ENCODE measurements at regions not wholly inside any gene's neighbourhood (a gene's known extent, or its start where the extent isn't known, plus 50 kb on each side); places are given as distances from the start of the nearest gene placed in this dataset.

DNA sequence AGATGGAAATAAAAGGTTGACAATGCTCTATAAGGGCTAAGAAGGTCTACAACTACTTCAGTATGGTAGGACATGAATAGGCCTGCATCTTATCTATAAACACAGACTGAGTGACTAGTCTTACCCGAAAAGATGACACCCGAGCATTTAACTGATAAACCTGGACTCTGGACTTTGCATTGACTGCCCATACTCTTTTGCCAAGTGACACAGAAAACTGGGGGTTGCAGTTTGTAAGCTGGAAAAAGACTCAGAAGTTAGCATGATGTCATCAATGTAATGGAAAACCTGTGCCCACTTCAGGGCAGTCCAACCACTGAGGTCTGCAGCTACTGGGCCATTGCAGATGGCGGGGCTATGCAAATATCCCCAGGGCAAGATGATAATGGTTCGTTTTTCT is 258.3 kb upstream of the NEGR1 start:
- DNase-seq (ENCODE audit: low spot score), result no peak

DNA sequence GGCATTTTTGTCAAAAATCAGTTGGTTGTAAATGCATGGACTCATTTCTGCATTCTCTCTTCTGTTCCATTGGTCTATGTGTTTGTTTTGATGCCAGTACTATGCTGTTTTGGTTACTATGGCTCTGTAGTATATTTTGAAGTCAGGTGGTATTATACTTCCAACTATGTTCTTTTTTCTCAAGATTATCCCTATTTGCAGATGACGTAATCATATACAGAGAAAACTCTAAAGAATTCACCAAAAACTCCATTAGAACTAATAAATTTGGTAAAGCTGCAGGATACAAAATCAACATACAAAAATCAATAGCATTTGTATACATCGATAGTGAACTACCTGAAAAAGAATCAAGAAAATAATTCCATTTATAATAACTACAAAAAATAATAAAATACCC is 253.1 kb upstream of the NEGR1 start:
- no peak for DNase-seq (ENCODE audit: low spot score)

DNA sequence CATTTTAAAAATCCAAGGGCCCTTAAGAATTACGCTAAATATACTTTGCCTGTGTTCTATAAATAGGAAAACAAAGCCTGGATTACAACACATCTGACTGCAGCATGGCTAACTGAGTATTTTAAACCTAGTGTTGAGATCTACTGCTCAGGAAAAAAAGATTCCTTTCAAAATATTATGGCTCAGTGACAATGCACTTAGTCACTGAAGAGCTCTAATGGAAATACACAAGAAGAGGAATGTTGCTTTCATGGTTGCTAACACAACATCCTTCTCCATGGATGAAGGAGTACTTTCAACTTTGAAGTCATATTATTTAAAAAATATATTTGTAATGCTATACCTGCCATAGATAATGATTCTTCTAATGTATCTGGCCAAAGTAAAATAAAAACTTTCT is 248.3 kb upstream of the NEGR1 start:
- no peak for DNase-seq (ENCODE audit: low spot score)

DNA sequence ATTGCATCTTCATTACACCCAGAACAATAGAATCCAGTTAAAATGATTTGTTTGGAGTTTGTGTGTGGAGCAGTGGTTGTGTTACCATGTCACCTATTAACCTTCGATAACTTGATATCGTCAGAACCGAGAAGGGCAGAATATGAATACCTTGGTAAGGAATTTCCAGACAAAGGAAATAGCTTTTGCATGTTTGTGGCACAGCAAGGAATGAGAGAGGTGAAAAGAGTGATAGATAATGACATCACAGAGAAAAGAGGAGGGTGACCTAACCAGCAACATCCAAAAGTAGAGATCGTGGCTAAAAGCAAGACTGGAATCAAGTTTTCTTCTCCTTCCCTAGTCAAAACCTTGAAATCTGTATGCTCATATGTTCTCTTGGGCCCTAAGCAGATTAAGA is 244.6 kb upstream of the NEGR1 start:
- no peak for DNase-seq (ENCODE audit: low spot score)

DNA sequence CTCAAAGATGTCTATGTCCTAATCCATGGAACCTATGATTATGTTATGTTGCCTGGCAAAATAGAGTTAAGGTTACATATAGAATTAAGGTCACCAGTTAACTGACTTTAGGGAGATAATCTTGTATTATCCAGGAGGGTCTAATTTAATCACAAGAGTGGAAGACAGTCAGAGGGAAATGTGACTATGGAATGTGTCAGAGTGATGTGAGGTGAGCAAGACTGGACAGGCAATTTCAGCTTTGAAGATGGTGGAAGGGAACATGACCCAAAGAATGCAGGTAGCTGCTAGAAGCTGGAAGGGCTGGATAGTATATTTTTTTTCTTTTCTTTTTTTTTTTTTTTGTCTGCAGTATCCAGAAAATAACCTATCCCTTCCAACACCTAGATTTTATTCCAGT is 241.7 kb upstream of the NEGR1 start:
- DNase-seq (ENCODE audit: low spot score), result peak; percentile 48

DNA sequence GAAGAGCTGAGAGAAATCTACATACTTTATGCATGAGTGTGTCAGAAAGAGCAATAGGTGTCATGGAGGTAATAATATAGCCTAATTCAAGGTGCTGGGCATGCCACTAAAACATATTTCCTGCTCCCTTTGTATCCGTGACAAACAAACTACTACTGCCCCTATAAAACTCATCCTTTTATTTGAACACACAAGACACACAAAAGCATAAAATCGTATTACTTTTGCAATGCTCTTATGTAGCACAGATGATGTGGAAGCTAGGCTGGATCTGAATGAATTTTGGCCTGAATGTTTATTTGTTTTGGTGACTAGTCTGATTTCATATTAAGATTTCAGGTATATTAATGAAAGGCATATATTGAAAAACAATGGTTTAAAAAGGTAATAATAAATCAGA is 239.3 kb upstream of the NEGR1 start:
- no peak for DNase-seq (ENCODE audit: low spot score)

DNA sequence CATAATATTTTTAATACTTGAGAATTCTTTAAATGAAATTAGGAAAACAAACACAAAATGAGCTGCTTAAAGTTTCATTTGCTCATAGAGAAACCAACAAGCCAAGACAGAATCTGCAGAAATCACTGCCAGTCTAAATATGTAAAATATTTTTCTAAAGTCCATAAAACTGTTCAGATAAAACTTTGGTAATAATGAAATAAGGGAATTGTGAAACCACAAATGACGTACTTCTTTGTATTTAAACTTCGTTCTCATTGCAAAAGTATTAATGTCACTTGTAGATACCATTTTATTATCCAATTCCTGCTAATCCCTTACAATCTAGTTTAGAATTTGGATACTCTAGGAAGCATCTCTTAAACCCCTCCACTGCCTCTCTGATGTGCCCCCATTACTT is 234.5 kb upstream of the NEGR1 start:
- no peak for DNase-seq (ENCODE audit: low spot score)

DNA sequence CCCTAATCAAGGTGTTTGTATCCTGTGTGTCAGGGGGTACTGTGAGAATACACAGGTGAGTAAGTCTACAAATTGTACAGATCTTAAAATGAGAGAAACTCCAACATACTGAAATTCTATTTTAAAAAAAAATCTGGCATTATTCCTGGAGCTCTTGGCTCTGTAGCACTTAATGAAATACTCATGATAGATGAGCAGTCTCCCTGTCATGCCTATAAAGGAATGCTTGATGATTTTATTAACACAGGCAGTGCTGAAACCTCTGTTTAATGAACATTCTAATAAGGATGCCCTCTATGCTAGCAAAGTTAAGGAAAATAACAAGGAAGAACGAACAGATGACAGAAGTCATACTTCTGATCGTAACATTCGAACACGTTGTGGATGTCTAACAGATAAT is 233.9 kb upstream of the NEGR1 start:
- no peak for DNase-seq (ENCODE audit: low spot score)

DNA sequence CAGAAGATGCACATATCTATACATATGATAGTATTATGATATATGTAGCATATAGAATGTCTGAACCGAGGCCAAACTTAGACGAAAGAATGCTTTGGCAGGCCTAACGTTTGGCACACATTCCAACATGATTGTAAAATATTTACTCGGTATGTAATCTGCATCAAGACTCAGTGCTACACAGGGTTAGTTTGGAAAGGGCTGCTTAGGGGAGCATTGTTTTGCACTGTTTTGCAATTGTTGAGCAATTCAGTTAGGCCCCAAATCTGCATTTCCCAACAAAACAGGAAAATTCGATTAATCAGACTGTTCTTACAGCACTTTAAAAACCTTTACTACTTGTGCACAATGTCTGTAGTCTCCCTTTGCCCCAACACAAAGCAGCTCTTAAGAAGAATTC is 216.0 kb upstream of the NEGR1 start:
- no peak for DNase-seq (ENCODE audit: low spot score)

DNA sequence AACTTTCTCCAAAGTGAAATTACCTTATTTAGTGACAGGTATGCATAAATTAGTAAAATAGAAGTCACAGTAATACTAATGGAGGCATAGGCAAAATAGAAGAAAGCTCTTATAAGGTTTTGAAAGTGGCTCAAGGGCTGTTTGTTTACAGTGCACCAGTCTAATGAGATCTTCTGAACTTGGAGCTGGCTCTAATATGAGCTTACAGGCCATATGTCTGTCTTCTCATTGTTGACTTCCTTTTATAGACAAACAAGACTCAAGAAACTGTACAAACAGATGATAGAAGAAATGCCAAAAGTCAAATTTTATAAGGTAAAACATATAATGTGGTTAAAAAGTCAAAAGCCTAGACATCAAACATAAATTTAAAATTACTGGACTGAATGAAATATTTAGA is 207.5 kb upstream of the NEGR1 start:
- DNase-seq (ENCODE audit: low spot score), result no peak

DNA sequence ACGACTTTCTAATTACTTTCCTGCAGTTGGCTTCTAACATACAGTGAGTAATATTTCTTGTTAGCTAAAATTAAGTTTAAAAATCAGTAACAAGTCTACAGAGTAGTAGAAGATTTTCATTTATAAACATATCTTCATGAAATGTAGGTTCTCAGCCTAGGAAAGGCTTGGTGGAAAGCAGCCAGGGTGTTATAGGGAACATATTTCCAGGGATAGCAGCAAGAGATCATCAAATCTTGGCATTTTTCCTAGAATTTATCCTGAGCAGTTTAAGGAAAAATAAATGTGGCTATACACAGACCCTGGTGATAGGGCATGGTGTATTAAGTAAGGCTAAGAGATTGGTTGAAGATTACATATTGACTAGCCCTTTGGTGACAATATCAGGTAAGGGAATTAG is 203.5 kb upstream of the NEGR1 start:
- DNase-seq (ENCODE audit: low spot score), result no peak

DNA sequence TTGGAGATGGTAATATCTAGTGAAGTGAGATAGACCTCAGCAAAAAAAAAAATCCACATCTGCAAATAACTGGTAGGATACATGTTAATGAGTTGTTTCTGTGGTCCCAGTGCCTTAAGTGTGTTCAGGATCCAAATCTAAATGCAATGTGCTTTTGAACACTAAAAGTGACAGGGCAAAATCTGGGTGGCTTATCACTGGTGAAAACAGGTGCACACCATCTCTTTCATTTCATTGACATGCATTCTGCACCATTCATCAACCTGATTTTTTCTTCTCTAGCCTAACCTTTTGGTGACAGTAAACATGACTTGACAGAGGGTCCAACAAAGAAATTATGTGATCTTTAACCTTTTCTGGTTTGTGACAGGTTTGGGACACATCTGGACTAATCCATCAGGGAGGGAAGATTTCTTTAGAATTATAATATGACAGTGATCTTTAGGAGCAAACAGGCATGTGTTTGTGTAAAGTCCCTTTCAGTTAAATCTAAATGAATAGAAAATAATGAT is 201.6 kb upstream of the NEGR1 start:
- no peak for DNase-seq (ENCODE audit: low spot score)

DNA sequence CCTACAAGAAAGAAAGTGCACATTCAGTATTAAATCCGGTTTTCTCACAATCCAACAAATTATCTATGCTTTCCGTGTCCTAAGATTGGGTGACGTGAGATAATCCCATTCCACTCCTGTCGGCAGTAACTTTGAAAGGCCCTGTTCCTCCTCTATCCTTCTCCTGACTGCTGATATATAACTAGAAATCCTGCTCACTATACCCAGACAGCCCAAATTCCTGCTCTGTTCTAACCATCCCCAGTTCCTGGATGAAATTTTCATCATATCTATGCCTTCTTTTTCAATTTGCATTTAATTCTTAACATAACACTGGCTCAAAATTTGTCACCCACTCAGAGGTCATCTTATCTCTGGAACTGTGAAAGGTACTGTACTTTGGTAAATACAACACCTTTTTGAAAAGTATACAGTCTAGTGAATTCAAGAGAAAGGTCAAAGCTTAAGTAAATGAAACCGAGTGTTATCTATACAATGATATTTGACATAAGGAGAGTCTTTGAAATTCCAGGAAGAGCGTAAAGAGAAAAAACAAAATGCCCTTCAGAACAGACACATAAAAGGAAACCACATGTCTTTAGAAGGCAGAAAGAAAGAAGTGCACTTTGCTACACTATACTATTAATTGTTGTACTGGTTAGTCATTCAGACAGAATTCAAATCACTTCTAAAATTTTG is 200.5 kb upstream of the NEGR1 start:
- no peak for DNase-seq (ENCODE audit: low spot score)

DNA sequence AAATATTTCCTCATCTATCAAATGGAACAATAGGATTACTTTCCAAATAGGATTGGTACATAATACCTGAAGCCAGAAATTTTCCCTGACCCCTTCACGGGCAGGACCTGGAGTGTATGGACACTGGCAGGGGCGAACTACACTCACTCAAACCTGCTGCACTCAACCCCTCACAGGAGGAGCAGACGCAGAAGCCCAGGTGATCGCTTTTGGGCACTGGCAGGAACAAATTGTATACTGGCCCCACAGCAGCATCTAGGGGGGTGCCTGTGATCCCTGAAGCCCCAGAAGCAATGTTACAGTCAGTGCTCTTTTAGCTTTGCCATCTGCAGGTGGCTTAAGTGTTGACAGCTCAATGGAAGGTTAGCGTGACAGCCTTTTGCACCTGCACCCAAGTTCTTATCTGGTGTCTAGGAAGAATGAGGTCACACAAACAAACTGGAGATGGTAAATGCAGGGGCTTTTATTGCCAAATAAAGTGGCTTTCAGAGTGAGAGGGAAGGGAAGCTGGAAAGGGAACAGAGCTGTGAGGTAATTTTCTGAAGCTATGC is 199.2 kb upstream of the NEGR1 start:
- DNase-seq (ENCODE audit: low spot score), result peak; percentile 27

DNA sequence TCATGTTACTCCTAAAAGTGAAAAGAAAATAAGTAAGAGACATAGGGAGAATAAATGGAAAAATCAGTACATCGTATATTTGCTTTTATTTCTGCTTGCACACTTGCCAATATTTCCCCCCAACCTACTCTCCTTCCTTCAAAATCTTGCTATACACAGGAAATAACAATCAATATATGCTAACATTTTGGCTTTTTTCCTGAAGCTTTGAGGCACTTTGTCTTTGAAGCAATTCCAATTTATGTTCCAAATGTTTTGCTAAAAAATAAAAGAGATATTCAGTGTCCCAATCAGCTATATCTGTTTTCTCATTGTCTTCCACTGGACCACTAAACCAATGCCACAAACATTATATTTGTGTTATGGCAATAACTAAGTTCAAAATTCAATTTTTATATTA is 184.0 kb upstream of the NEGR1 start:
- no peak for DNase-seq (ENCODE audit: low spot score)

DNA sequence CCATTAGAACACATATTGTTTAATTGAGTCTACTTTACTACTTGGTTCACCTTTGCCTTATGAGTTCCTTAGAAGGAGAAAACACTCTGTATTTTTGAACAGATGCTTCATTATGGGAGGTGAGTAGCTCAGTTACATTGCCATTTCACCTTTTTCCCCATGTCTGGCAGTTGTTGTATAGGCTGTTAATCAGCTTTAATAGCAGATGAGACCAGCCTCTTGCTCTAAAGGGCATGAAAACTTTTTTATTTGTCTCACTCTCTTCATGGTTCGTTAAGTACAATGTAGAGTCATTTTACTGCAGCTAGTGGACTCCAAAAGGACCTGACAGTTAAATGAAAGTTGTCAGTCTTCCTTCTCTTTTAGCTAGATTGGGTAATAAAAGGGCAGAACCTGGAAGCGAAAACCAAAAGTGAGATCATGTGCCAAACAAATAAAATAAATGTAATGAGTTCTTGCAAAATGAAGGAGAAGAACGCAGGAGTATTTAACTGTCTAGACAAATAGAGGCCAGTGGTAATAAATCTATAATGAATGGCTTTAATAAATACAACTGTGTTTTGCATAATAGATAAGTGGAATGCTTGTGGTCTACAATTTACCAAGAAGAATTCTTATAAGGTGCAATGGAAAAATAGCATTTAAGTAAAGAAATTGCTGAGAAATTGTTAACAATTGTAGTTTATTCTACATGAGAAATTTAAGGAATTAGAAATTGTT is 180.0 kb upstream of the NEGR1 start:
- DNase-seq (ENCODE audit: low spot score), result no peak

DNA sequence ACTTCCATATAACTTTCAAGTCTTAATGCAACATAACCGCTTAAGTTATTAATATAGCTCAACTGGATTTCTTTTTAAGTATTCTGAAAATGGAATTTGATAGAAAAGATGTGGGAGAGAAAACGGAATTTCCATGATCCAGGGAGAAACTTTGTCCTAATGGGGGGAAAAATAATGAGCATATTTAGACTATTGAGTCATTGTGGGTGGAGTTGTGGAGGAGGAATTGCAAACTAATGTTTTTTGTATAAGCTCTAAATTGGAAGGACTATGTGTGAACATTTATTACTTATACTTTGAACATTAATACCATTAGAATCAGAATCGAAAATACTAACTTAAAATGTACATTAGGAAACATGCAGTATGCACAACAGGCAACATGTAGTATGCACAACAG is 159.9 kb upstream of the NEGR1 start:
- no peak for DNase-seq (ENCODE audit: low spot score)

DNA sequence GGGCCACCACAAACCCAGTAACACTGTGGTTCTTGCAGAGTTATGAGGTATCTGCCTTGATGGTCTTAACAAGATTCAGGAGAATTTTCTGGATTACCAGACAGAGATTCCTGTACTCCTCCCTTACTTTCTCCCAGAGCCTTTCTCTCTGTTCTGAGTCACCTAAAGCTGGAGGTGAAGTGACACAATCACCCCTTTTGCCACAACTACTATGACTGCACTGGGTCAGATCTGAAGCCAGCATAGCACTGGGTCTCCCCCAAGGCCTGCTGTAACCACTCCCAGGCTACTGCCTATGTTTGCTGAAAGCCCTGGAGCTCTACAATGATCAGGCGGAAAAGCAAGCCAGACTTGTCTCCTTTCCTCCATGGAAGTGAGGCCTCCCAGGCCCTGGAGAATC is 156.7 kb upstream of the NEGR1 start:
- DNase-seq (ENCODE audit: low spot score), result no peak

DNA sequence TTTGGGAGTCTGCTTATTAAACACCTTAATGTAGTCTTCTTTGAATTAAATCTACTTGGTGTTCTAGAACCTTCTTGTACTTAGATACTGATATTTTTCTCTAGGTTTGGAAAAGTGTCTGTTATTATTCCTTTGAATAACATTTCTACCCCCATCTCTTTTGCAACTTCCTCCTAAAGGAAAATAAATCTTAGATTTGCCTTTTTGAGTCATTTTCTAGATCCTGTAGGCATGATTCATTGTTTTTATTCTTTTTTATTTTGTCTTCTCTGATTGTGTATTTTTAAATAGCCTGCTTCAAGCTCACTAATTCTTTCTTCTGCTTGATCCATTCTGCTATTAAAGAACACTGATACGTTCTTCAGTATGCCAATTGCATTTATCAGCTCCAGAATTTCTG is 155.9 kb upstream of the NEGR1 start:
- DNase-seq (ENCODE audit: low spot score), result no peak

DNA sequence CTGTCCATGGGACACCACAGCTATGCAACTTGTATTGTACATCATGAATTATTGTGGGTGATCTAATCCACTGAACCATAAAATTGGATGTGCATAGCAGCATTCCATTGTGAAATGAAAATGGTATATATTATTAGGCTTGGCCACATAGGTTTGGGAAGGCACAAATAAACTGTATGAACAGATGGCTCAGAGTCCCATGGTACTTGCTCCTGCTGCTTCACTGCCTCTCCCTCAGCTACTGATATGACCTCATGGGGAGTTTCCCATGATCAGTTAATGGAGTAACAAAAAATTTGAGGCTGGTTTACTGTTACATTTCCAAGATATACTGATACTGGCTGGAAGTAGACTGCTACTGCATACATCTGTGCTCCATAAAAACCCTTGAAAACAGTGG is 152.7 kb upstream of the NEGR1 start:
- DNase-seq (ENCODE audit: low spot score), result no peak

DNA sequence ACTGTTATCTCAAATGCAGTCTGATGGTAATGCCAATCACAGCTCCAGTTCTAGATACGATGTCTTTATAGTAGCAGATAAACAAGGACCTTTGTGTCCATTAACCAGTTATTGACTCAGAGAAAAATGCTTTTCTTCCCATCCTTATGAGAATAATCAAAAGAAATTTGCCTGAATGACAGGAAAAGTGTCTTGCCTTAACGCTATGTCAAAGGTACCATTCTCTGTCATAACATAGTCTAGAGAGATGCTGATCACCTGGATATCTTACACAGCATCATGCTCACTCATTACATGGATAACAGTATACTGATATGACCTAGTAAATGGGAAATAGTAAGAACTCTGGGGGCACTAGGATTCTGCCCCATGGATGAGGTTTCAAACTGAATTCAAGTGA is 151.7 kb upstream of the NEGR1 start:
- DNase-seq (ENCODE audit: low spot score), result no peak

DNA sequence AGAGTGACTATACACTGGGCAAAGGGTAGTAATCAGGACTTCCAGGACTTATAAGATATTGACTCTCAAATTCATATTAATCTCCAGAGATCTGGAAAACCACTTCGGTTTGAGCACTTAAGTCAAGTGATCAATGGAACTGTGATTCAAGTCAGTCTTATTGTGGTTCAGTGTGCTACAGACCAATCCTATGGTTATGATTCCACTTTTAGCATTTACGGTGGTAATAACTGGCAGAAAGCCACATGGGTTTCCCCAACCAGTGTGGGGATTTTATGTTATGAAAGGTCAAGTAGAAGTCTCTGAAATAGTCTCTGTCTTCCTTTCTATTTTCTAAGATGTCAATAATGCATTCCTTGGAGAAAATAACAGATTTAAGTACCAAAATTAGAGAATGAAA is 151.3 kb upstream of the NEGR1 start:
- no peak for DNase-seq (ENCODE audit: low spot score)

DNA sequence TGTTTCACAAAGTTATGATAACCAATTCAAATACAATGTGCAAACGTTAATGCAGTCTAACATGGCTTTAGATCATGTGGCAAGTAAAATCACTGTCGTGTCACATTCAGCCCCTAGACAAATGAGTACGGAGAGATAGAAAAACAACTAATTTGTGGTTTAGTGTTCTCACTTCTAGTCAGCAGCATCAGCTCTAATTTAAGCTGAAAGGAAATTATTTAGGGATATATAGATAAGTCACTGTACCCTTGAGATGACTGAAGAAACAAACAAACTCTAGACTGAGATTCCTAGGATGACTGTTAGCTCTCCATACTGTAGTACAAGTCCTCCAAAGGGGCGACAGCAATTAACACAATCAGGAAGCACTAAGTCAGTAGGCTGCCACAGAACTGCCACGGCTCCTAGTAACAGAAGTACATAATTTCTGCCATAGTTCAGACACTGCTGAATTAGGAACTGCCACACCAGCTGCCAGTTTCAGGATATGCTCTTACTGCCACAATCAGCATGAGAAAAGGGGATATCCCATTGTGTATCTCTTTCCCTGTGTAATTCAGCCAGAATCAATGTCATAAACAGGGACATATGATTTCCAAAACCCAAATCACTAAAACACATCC is 150.4 kb upstream of the NEGR1 start:
- DNase-seq (ENCODE audit: low spot score), result no peak

Data from SK-N-DZ (cell line).